OCI-LY7 (cell line): ENCODE measurements at regions not wholly inside any gene's neighbourhood (a gene's known extent, or its start where the extent isn't known, plus 50 kb on each side); places are given as distances from the start of the nearest gene placed in this dataset.

ENCODE experiments used
- BruUV-seq: library from RNA; stranded (reverse); fragments of 400-500 nt; replicated peaks from 2 replicates; lab custom pipeline; 2021; lab: Mats Ljungman, UMichigan
- CTCF ChIA-PET: fragments of 300-600 bp; sonication (Branson Sonifier 250); formaldehyde crosslinking; loops from one replicate; lab custom pipeline; 2022; ENCODE audit warnings: antibody characterized with exemption; ENCODE audit not compliant: unreplicated experiment; lab: Charles Lee
- POLR2A ChIA-PET: fragments of 300-600 bp; sonication (Branson Sonifier 250); formaldehyde crosslinking; loops from one replicate; lab custom pipeline; 2022; ENCODE audit warnings: antibody characterized with exemption; lab: Charles Lee
- DNase-seq: peaks from one replicate; pipeline ENCODE4 v3.0.0-alpha.2; 2015; ENCODE audit warnings: low spot score
- H2AFZ ChIP-seq: fragments of 200-600 bp; sonication (generic), shearing (Covaris generic); 2 replicates; pipeline ENCODE4 v1.6.1; 2014; ENCODE audit warnings: mild to moderate bottlenecking, antibody characterized with exemption, low read length, moderate library complexity
- H3K27ac ChIP-seq: fragments of 200-600 bp; sonication (generic); 2 replicates; pipeline ENCODE4 v1.5.1; 2014; ENCODE audit warnings: mixed run types, low read depth, mild to moderate bottlenecking, moderate library complexity, low read length, inconsistent platforms; ENCODE audit not compliant: poor library complexity, severe bottlenecking
- H3K36me3 ChIP-seq: fragments of 200-600 bp; sonication (generic); 2 replicates; pipeline ENCODE4 v1.6.1; 2014; ENCODE audit warnings: mild to moderate bottlenecking, antibody characterized with exemption, low read length, moderate library complexity, mixed read lengths; ENCODE audit not compliant: insufficient read depth
- H3K4me1 ChIP-seq: fragments of 200-600 bp; sonication (generic); 2 replicates; pipeline ENCODE4 v1.5.1; 2014; ENCODE audit warnings: mild to moderate bottlenecking, low read length; ENCODE audit not compliant: insufficient read depth, poor library complexity, severe bottlenecking
- H3K4me2 ChIP-seq: fragments of 200-600 bp; sonication (generic); 2 replicates; pipeline ENCODE4 v1.6.1; 2014; ENCODE audit warnings: mild to moderate bottlenecking, low read length
- H3K4me3 ChIP-seq: fragments of 200-600 bp; sonication (generic); 2 replicates; pipeline ENCODE4 v1.5.1; 2014; ENCODE audit warnings: mild to moderate bottlenecking, low read depth, low read length; ENCODE audit not compliant: poor library complexity, severe bottlenecking
- H3K79me2 ChIP-seq: fragments of 200-600 bp; sonication (generic); 2 replicates; pipeline ENCODE4 v1.6.1; 2016; ENCODE audit warnings: low read depth, mild to moderate bottlenecking, low read length, moderate library complexity, mixed read lengths; ENCODE audit not compliant: insufficient read depth
- H3K9me2 ChIP-seq: fragments of 200-600 bp; sonication (generic); 2 replicates; pipeline ENCODE4 v1.6.1; 2016; ENCODE audit warnings: mild to moderate bottlenecking, low read length, mixed read lengths; ENCODE audit not compliant: insufficient read depth
- H3K9me3 ChIP-seq: fragments of 200-600 bp; sonication (generic); 2 replicates; pipeline ENCODE4 v1.6.1; 2014; ENCODE audit warnings: mild to moderate bottlenecking, mixed run types, low read length, mixed read lengths
- H4K20me1 ChIP-seq: fragments of 200-600 bp; sonication (generic); 2 replicates; pipeline ENCODE4 v1.6.1; 2014; ENCODE audit warnings: mild to moderate bottlenecking, antibody characterized with exemption, low read length, moderate library complexity, mixed read lengths; ENCODE audit not compliant: insufficient read depth
- CTCF ChIP-seq: fragments of 200-600 bp; sonication (generic); conservative IDR thresholded peaks from 2 replicates; pipeline ENCODE4 v1.5.1; 2014; ENCODE audit warnings: mild to moderate bottlenecking, antibody characterized with exemption, low read length, moderate library complexity, mixed read lengths
- EZH2phosphoT487 ChIP-seq: fragments of 200-600 bp; sonication (generic); IDR thresholded peaks from 2 replicates; pipeline ENCODE4 v1.6.1; 2018; ENCODE audit warnings: low read depth, borderline replicate concordance, mild to moderate bottlenecking, mixed run types, antibody characterized with exemption, low read length, moderate library complexity, mixed read lengths
- intact Hi-C: fragments of 100-400 bp; cut with micrococcal nuclease; formaldehyde crosslinking; loops from one replicate; pipeline ENCODE4 v1.10.0; 2022; ENCODE audit not compliant: unreplicated experiment

- no TSS peak for BruUV-seq
- no peak overlapping the region for H2AFZ ChIP-seq
- intact Hi-C loops = no loop called here
Observed at GRCh38 chr2:152961351-152961750, 242.9 kb downstream of the ARL6IP6 start.

GRCh38 chr2:152950126-152950525, 231.7 kb downstream of the ARL6IP6 start:
- Histone ChIP-seq H3K36me3 (no peaks in the 10 kb centered on the region), H2AFZ (no peak overlapping the region), H3K4me1 (no peaks in the 10 kb centered on the region), H4K20me1 (no peaks in the 10 kb centered on the region), H3K4me3 (no peak overlapping the region), H3K4me2 (no peak overlapping the region), H3K9me2 (no peaks in the 10 kb centered on the region), H3K79me2 (no peaks in the 10 kb centered on the region), H3K27ac (no peak overlapping the region), H3K9me3 (no peaks in the 10 kb centered on the region)
- TF ChIP-seq EZH2phosphoT487 (no peak), CTCF (no peak)
- ChIA-PET CTCF (no interaction called here), POLR2A (no interaction called here)
- BruUV-seq = no TSS peak
- intact Hi-C loops = no loop called here
- DNase-seq = no peak

More at GRCh38 chr2:152961351-152961750, 242.9 kb downstream of the ARL6IP6 start:
- Histone ChIP-seq H3K79me2 (no peaks in the 10 kb centered on the region), H4K20me1 (no peaks in the 10 kb centered on the region), H3K9me2 (no peaks in the 10 kb centered on the region), H3K4me2 (no peak overlapping the region), H3K4me3 (no peak overlapping the region), H3K36me3 (no peaks in the 10 kb centered on the region), H3K27ac (no peak overlapping the region), H3K9me3 (no peaks in the 10 kb centered on the region), H3K4me1 (no peaks in the 10 kb centered on the region)
- TF ChIP-seq EZH2phosphoT487 (no peak), CTCF (no peak)
- ChIA-PET POLR2A (no interaction called here), CTCF (no interaction called here)
- no peak for DNase-seq

GRCh38 chr2:152944099-152944498, 225.7 kb downstream of the ARL6IP6 start:
- Histone ChIP-seq H3K79me2 (no peaks in the 10 kb centered on the region), H3K9me3 (no peaks in the 10 kb centered on the region), H3K9me2 (no peaks in the 10 kb centered on the region), H2AFZ (no peak overlapping the region), H3K4me3 (no peak overlapping the region), H3K36me3 (no peaks in the 10 kb centered on the region), H4K20me1 (no peaks in the 10 kb centered on the region), H3K27ac (no peak overlapping the region), H3K4me1 (no peaks in the 10 kb centered on the region), H3K4me2 (no peak overlapping the region)
- TF ChIP-seq CTCF (no peak), EZH2phosphoT487 (no peak)
- intact Hi-C loops = no loop called here
- no peak for DNase-seq
- no TSS peak for BruUV-seq
- POLR2A ChIA-PET = interaction anchor here (0.9 kb wide), 1 partner anchor 12 kb away, joined by 4 read pairs; no protein-coding TSS in a partner anchor
- CTCF ChIA-PET = no interaction called here
